Middle frontal gyrus (tissue), 1 donor: ENCODE measurements at regions not wholly inside any gene's neighbourhood (a gene's known extent, or its start where the extent isn't known, plus 50 kb on each side); places are given as distances from the start of the nearest gene placed in this dataset.

Source experiments
- DNase-seq: peaks from one replicate; pipeline ENCODE4 v3.0.0-alpha.2; 2015; ENCODE audit warnings: low spot score; ENCODE audit errors: extremely low spot score

DNA sequence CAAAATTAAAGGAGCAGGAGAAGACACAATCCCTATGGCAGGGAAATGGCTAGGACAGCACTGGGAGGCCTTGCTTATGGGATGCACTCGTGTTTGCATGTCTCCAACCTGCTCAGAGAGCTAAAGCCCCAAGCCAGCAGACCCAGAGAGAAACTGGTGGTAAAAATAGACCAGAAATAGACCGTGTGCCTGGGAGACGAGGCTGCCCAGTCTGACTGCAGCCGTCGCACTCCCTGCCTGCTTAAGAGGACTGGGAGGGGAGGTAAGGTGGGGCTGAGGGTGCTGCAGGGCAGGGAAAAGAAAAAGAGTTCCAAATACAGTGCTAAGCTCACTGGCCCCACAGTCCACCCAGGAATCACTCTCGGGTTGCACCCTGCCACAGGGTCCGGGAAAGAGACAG is 633.5 kb downstream of the BCOR start:
- DNase-seq: no peak

DNA sequence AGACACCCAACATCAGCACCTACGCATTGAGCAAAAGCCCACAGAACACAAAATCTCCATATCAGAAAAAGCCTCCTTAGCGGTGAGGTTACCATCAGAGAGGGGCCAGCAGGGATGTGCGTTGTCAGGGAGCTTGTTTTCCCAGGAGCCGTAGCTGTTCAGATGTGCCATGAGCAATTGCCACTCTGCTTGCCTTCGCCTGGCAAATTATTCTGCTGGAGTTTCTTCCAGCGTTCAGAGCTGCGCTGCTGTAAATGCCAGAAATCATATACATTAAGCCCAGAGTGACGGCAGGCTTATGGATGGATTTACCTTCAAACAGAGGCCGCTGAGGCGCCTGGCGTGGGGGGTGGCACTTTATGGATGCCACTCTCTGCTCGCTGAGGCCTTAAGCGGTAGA is 632.3 kb downstream of the BCOR start:
- no peak for DNase-seq

DNA sequence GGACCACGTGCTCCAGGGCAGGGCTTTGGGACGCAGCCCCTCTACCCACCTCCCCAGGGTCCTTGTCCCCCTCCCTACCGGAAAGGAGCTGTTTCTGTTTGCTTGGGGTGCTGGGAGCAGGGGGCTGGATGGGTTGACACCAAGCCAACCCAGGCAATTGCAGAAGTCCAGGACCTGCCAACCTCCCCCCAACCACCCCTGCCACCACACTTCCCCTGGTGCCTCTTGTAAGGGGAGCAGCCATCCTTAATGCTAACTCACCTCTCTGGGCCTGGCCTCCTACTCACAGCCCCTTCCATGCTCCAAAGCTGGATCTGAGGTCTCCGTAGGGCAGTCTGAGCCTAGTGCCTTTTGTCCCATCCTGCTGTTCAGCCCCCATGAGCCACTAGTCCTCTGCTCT is 631.9 kb downstream of the BCOR start:
- DNase-seq: no peak

GRCh38 chrX:39469126-39469525 is 628.6 kb downstream of the BCOR start:
- DNase-seq: no peak

- no peak for DNase-seq
Observed at GRCh38 chrX:39470588-39471407, 627.0 kb downstream of the BCOR start.

DNA sequence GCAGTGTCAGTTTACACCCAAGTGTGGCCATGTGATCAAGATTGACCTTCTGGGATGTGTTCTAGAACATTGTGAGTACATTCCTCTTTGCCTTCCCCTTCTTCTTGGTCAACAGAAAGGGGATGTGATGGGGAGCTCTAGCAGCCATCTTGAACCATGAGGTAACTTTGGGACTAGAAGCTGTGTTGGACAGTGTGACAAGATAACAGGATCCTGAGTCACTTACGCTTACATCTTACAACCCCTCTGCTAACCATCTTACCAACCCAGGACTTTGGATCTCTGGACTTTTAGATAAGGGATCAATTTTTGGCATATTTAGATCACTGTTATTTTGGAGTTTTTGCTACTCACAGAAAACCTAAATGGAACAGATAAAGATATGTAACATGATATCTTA is 625.6 kb downstream of the BCOR start:
- DNase-seq: no peak

DNA sequence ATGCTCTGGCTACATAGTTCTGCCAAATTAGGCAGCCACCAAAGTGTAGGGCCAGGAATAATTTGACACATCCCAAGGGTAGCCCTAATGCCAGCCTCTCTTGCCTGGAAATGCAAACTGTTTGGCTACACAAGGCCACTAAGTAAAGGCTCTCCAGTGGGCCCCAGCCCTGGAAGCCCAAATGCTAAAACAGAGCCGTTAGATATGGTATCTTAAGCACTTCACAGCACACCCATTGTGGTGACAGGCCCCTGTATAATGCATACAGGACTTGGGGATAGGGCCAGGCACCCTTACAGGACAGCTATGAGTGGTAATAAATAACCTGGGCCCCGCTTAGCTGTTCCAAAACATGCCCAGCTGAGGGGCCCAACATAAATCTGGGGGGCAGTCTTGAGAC is 623.9 kb downstream of the BCOR start:
- no peak for DNase-seq

- no peak for DNase-seq
Observed at GRCh38 chrX:39475372-39475771, 622.4 kb downstream of the BCOR start.

GRCh38 chrX:39476604-39477021 is 621.1 kb downstream of the BCOR start:
- no peak for DNase-seq

DNA sequence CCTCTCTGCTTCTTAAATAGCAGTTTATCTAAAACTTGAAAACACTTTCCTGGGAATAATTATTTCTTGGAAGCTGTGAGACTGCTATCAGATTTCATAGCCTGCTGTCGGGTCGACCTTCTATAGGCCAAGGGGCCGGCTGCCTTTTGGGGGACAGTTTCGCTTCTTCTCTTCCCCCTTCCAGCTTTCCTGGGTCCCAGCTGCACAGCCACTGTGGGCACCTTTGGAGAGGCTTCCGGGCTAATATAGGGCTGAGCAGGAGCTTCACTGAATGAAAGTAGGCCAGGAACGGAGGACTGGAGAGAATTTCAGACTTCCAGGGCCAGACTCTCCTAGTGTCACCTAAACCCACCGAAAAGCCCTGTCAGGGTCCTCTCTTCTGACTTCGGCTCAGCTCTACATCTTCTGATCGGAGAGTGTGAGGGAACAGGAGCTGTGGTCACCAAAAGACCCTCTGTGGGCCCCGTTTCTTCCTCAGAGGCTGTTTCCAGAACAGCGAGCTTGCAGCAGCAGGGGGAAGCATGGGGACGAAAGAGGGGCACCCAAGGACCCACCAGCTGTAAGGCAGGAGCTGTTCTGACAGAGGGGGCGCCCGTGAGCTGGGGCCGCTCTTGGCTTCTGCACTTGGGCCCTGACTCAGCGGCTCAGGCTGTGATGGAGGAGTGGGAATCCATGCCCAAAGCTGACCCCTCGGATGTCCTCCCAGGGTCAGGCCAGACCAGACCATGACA is 620.6 kb downstream of the BCOR start:
- no peak for DNase-seq

GRCh38 chrX:39477762-39478120 is 620.0 kb downstream of the BCOR start:
- DNase-seq: no peak

- DNase-seq: no peak
Observed at GRCh38 chrX:39479856-39480255, 617.9 kb downstream of the BCOR start.

GRCh38 chrX:39480963-39481362 is 616.8 kb downstream of the BCOR start:
- DNase-seq: no peak

- DNase-seq: no peak
Observed at GRCh38 chrX:39481621-39482020, 616.1 kb downstream of the BCOR start.

GRCh38 chrX:39484159-39485068 is 613.3 kb downstream of the BCOR start:
- DNase-seq: no peak

DNA sequence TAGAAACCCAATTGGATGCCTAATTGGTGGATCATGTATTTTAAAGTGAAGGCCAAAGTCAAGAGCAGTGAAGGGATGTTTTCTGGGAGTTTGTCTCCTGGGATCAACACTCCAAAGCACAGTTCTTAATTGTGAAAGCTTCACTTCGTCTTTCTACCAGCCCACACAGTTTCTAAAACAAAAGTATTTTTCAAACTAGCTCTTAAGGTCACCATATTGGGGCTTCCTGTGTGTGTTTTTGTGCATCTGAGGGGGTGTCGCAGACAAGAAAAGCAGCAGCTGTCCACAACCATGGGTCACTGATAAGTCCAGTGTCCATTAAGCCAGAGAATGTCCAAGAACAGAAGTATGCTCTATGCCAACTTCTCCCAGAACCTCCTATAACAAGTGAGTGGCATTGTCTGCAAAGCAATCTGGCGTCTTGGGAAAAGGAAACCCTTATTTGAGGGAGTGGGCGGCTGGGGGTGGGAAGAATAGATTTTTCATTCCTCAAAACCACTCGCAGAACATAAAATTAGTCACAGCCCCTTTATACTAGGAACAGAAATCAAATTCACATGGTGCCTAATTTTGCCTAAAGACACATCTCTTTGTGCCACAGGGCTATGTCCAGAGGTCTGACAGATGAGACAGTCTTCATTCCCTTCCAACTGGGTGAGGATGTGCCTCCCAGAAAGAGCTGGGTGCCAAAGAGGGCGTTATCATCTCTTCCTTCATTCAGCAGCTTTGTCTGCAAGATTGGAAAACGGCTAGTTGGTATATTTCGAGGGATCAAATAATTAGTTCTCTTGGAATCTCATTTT is 610.4 kb downstream of the BCOR start:
- DNase-seq: no peak

DNA sequence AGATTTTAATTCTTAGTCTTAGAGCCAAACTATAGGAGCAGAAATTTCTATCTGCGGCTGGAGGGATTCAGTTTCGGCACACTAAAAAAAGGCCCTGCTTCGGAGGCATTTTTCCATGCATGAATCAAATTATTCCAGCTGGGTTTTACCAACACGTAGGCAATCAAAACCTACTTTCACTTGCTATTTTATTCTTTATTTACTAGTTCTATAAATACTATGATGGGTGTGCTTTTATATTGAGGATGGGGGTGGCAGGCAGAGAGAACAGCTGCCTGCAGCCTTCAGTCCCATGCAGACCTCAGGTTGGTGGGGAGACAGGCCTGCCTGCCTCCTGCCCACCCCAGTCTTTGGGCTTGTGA is 609.8 kb downstream of the BCOR start:
- no peak for DNase-seq

DNA sequence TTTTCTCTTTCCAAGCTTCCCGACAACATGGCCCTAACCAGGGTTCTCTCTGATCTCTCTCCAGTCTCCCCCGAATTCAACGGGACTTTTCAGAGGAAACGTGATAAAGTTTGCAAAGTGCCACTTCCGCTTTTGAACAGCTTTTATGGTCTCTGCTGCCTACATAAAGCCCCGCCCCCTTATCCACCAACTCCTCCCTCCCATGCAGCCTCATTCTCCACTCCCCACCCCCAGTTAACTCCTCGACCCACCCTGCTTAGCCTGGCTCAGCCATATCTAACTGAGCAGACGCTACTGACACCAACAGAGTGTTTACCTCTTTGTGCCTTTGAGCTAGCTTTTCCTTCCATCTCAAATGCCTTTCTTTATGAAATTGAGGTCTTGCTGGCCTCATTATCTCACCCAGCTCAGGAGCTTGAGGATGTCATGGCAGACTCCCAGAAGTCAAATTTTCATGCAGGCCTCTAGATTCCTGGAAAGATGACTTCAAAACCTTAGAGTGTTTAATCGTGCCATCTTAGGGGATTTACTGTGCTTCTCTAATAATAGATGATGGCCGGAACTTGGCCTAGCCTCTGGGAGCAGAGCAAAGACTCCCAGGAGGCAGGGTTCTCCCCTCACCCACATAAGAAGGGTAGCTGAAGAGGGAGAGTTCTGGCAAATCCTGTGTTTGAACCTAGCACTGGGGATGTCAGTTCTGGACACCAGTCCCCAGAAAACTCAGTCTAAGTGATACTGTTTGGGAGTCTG is 606.0 kb downstream of the BCOR start:
- DNase-seq: no peak

DNA sequence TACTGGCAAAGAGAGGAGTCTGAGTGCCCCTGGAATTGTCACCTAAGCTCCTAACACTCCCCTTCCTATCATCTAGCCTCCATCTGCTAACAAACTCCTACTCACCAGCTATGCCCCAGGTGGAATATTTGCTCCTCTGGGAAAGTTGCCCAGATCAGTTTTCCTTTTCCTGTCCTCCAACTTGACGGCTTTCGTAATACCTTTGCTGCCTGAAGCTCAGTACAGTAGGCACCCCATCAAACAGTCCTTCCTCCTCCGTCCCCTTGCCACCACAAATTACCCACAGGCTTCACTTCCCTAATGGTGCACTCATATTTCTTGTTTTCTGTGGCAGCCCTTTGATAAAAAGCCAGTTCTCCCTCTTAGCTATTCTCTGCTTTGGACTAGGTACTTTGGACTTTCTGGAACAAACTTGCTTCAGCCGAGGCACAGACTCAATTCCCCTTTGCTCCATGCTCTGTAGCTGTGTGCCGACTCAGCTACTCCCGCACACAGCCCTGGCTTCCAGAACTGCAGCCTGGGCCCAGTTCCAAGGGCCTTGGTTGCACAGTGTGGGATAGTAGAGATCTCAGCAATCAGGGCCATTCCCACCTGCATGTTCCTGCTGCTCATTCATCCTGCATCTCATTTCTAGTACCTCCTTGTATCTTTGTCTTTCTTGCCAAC is 605.1 kb downstream of the BCOR start:
- no peak for DNase-seq

DNA sequence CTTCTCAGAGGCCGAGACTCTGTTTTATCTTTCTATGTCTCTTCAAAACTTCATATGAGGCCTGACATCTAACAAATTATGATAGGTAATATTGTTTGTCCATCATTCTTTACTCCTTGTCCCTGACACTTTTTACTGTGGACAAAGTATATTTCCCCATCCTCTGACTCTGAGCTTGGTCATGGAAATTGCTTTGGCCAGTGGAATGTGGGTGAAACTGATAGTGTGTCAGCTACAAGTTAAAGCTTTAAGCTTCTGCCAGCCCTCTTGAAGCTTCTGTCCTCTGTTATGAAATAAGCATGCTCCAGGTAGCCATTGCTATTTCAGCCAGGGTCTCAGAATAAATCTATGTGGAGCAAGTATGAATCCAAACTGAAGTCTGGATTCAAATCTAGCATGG is 604.6 kb downstream of the BCOR start:
- DNase-seq: no peak
